ENCODE measurements at regions not wholly inside any gene's neighbourhood (a gene's known extent, or its start where the extent isn't known, plus 50 kb on each side); places are given as distances from the start of the nearest gene placed in this dataset.

DNA sequence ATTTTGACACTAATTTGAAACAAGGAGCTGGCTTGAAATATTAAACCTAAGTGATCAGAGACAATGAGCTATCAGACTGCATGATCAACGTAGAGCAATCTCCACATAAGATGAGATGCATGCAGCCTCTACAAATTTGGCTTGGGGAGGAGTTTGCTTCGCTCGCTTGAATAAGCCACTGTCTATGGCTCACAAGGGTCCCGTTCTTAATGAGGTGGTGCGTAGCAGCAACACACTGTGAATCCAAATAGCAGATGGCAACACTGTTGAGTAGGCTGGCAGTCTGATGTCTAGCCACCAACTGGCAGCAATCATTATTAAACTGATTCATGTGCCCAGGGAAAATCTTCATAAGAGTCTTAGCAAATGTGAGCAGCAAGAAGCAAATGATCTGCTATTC is 125.4 kb upstream of the CCDC54 start:
- no peak for DNase-seq (ENCODE audit: low read depth)

GRCh38 chr3:107256963-107257362 is 120.3 kb upstream of the CCDC54 start:
- DNase-seq (ENCODE audit: low read depth): no peak

DNA sequence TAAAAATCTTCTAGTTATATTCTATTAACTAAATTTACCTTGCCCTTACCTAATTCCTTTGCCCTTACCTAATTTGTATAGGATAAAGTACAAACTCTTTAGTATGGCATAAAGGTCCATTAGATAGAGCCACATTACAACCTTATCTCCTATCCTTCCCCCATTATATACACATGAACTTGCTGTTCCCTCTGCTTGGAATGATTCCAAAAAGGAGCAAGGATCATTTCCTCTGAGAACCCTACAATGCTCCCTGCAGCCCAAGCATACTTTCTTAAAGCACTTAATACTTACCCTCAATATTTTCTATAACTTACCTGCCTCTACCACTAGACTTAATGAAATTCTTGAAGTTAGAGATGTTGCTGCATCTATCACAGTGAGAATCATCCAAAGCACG is 118.9 kb upstream of the CCDC54 start:
- DNase-seq (ENCODE audit: low read depth): no peak

- DNase-seq (ENCODE audit: low read depth): peak; percentile 23
Observed at GRCh38 chr3:107260207-107260606, 117.0 kb upstream of the CCDC54 start.

GRCh38 chr3:107263269-107264021 is 113.8 kb upstream of the CCDC54 start:
- DNase-seq (ENCODE audit: low read depth): peak; percentile 21

DNA sequence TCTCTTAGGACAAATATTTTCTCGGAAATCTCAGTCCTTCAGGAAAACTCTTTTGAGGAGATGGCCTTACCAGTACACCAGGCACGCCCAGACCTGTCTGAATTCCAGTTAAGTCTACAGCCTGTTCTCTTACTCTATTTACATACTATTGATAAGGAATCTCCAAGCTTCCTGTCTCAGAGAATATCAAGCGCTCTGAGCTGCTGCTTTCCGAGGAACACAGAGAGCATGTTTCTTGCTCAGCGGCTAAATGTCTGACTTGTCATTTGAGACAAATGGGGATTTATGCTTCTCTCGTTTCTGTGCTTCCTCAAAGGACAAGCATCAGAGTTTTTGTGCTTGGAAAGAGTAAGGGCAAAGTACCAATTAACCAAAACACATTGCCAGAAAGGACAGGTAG is 112.4 kb upstream of the CCDC54 start:
- no peak for DNase-seq (ENCODE audit: low read depth)

DNA sequence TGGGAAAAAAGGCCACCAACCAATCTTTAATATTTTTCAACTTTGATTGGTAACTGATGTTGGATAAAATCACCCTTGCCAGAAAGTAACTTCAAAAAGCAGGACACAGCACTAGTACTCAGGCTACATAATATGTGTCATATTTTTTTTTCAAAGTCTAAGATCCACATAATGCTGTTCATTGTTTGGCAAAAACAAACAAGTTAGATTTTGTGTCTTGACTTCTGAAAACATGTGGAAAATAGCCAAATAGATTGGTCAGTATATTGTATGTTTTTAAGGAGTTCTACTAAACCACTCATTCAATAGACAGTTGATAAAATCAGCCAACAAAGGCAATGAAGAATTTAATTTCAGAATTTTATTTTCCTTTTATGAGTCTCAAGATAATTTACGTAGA is 111.7 kb upstream of the CCDC54 start:
- DNase-seq (ENCODE audit: low read depth): no peak

DNA sequence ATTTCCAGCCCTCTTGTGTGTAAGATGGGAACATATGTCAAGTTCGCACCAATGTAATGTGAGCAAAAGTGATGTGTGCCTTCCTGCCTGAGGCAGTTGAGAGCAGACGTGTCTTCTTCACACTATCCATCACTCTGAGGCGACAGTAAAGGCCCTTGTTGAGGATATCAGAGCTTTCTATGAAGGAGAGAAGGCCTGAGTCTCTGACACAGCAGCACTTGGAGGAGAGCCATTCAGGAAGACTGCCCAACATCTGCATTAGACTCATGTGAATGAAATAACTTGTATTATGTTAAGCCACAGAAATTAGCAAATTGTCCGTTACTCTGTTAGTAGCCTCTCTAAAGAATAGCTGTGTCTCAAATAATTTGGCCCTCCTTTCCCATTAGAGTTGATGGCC is 108.8 kb upstream of the CCDC54 start:
- DNase-seq (ENCODE audit: low read depth): no peak

DNA sequence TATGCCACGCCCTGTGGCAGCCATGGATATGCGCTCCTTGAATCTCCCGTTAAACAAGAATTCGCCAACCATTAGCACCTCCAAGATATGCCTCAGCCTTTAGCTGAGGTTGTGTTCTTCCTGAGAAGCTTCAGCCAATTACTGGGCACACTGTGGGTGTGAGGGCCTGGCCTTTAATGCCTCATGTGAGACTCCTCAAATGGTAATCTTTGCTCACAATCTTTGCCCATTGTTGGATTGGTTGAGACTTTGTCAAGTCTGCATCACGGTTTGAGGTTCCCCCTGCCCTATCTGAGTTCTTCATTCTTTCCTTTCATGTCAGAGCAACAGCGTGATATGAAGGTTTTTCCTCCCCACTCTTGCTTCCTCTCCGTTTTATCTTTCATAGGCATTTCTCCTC is 108.1 kb upstream of the CCDC54 start:
- DNase-seq (ENCODE audit: low read depth): no peak

GRCh38 chr3:107271787-107272387 is 105.4 kb upstream of the CCDC54 start:
- peak; percentile 62 for DNase-seq (ENCODE audit: low read depth)

DNA sequence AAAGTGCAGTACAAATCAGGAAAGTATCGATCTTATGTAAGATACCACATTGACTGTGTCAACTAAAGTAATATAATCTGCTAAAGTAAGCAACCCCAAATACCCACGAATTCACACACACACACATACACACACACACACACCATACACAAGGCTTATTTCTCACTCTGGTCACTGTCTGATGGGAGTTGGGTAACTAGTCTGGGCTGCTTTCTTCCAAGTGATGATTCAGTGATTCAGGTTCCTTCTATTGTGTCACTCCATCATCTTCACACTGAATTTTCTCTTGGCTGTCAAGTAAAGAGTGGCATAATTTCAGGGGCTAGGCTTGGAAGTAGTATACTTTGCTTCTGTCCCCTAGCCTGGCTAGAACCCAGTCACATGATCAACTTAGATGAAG is 104.8 kb upstream of the CCDC54 start:
- no peak for DNase-seq (ENCODE audit: low read depth)

DNA sequence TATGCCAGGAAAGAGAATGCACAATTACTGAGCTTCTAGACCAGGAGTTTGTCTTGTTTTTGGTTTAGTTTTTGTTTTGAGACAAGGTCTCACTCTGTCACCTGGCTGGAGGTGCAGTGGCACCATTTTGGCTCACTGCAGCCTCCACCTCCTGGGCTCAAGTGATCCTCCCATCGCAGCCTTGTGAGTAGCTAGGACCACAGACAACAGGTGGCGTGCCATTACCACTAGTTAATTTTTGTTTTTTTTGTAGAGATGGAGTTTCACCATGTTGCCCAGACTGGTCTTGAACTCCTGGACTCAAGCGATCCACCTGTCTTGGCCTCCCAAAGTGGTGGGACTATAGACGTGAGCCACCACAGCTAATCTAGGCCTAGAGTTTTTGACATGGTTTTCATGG is 104.4 kb upstream of the CCDC54 start:
- no peak for DNase-seq (ENCODE audit: low read depth)

DNA sequence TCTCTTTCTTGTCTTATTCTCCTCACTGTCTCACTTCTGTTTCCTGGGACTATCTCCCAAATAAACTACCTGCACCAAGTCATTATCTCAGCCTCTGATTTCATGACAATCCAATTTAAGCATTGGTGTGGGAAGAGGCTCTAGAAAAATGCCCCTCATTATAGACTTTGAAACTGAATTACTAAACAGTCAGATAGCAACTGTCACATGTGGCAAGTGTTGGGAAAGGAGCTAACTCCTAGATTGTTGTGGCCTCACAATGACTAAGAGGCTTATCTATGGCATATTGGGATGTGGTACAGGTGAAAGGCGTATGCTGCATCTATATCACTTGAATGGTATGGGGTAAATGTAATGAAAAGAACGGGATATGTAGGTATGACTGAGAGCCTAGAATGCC is 103.5 kb upstream of the CCDC54 start:
- DNase-seq (ENCODE audit: low read depth): no peak

DNA sequence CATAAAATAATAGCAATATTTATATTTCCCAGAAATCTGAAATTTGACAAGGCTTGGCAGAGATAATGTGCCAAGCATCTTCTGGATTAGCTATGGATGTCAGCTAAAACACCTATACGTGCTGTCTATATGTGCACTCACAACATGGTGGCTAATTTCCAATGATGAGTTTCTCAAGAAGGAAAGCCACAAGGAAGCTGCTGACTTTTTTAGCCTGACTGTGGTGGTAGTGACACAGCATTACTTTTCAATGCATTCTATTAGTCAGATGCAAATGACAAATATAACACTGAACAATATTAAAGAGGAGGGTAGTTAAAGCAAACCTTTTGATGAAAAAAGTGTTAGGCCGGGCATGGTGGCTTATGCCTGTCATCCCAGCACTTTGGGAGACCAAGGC is 101.7 kb upstream of the CCDC54 start:
- DNase-seq (ENCODE audit: low read depth): no peak

- DNase-seq (ENCODE audit: low read depth): no peak
Observed at GRCh38 chr3:107283948-107284347, 93.3 kb upstream of the CCDC54 start.

- no peak for DNase-seq (ENCODE audit: low read depth)
Observed at GRCh38 chr3:107284612-107285011, 92.6 kb upstream of the CCDC54 start.

DNA sequence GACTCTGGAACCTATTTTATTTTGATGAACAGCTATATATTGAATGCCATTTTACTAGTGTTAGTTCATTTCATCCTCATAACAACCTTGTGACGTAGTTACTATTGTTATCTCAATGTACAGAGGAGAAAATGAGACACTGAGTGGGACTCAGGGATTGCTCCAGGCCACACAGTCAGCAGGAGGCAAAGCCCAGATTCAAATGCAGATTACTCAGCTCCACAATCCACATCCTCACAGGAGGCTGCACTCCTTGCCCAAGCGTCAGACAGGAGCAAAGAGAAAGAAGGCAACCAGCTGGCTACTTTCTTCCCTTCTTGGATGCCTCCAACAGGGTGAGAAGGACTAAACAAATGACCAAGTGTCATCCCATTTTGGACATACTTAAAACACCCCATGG is 92.0 kb upstream of the CCDC54 start:
- no peak for DNase-seq (ENCODE audit: low read depth)

GRCh38 chr3:107289354-107289753 is 87.9 kb upstream of the CCDC54 start:
- no peak for DNase-seq (ENCODE audit: low read depth)

DNA sequence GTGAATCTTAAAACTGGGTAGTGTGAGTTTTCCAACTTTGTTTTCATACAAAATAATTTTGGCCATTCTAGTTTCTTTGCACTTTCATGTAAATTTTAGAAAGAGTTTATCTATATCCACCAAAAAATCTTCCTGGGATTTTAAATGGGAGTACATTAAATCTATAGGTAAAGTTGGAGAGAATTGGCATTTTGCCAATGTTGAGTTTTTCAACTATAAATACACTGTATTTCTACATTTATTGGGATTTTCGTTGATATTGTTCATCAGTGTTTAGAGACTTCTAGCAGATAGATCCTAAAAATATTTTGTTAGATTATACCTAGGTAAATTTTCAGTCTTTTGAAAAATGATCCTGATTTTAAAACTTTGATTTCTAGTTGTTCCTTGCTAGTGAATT is 83.1 kb upstream of the CCDC54 start:
- DNase-seq (ENCODE audit: low read depth): no peak

DNA sequence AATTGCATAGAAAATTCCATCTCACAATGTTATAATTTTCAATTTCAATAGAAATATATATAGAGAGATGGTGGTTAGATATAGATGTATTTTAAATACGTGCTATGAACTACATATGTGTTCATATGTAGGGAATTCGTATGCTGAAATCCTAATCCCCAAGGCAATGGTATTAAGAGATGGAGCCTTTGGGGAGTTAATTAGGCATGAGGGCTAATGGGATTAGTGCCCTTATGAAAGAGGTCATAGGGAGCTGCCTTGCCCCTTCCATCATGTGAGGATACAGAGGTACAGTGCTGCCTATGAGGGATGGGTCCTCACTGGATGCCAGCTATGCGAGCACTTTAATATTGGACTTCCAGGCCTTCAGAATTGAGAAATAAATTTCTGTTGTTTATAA is 79.6 kb upstream of the CCDC54 start:
- no peak for DNase-seq (ENCODE audit: low read depth)

DNA sequence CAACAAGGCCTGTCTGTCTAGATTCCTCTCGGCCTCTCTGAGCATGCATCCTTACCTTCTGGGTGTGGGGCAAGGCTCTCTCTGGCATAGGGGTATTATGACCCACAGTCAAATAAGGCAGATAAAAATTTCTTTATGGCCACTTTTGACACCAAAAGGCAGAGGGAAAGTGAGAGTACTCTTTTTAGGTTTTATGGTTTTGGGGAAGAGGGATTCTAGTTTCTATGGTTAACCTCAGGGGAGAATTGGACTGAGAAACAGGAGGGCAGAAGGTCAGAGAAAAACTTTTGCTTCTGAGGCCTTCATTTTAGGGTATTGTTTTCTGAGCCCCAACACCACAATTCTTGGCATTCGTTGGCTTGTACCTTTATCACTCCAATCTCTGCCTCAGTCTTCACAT is 70.0 kb upstream of the CCDC54 start:
- DNase-seq (ENCODE audit: low read depth): no peak

DNA sequence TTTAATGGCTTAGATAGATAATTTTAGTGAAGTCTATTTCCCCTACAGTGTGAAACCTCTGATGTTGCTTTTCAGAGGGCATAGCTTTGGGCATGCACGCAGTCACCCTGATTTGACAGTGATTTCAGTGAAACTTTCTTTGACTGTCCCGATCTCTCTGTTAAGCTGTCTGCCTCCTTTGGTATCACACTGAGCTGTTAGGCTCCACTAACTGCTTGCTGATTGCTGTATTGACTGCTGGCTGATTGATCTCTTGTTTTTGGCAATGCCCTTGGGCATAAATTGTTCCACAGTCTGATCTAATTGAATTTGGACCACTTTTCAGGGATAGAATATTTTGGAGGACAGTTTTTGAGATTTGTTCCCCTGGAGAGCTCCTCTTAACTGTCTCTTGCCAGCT is 68.5 kb upstream of the CCDC54 start:
- no peak for DNase-seq (ENCODE audit: low read depth)

- DNase-seq (ENCODE audit: low read depth): no peak
Observed at GRCh38 chr3:107309312-107309711, 67.9 kb upstream of the CCDC54 start.

- DNase-seq (ENCODE audit: low read depth): no peak
Observed at GRCh38 chr3:107313711-107314110, 63.5 kb upstream of the CCDC54 start.
